SK-N-SH treated with all-trans-retinoic acid at 6 μM for 48 hours (cell line): ENCODE measurements at regions not wholly inside any gene's neighbourhood (a gene's known extent, or its start where the extent isn't known, plus 50 kb on each side); places are given as distances from the start of the nearest gene placed in this dataset.

ENCODE experiments used
- POU6F1 ChIP-seq: fragments of 250-450 bp; sonication (Bioruptor Pico); IDR thresholded peaks from 2 replicates; pipeline ENCODE4 v1.8.0; 2021; ENCODE audit warnings: low read depth, mild to moderate bottlenecking, moderate library complexity, borderline replicate concordance
- PPARA ChIP-seq: fragments of 250-450 bp; sonication (Bioruptor Pico); IDR thresholded peaks from 2 replicates; pipeline ENCODE4 v1.5.0; 2020; ENCODE audit warnings: mild to moderate bottlenecking, borderline replicate concordance
- ZNF565 ChIP-seq: fragments of 450-650 bp; formaldehyde crosslinking; conservative IDR thresholded peaks from 2 replicates; pipeline ENCODE4 v1.5.0; 2020; ENCODE audit warnings: low read depth, mild to moderate bottlenecking, moderate library complexity
- TF ChIP-seq, protein P1 (sequence below): fragments of 250-450 bp; sonication (Bioruptor Pico); IDR thresholded peaks from 2 replicates; pipeline ENCODE4 v1.8.0; 2020; ENCODE audit warnings: mild to moderate bottlenecking, moderate library complexity, borderline replicate concordance

- TF ChIP-seq ZNF565 (no peak), POU6F1 (CRISPR knock-in tag) (no peak), PPARA (CRISPR knock-in tag) (no peak)
- TF ChIP-seq, protein P1, sequence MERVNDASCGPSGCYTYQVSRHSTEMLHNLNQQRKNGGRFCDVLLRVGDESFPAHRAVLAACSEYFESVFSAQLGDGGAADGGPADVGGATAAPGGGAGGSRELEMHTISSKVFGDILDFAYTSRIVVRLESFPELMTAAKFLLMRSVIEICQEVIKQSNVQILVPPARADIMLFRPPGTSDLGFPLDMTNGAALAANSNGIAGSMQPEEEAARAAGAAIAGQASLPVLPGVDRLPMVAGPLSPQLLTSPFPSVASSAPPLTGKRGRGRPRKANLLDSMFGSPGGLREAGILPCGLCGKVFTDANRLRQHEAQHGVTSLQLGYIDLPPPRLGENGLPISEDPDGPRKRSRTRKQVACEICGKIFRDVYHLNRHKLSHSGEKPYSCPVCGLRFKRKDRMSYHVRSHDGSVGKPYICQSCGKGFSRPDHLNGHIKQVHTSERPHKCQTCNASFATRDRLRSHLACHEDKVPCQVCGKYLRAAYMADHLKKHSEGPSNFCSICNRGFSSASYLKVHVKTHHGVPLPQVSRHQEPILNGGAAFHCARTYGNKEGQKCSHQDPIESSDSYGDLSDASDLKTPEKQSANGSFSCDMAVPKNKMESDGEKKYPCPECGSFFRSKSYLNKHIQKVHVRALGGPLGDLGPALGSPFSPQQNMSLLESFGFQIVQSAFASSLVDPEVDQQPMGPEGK (CRISPR knock-in tag) = no peak
Measured at GRCh38 chr12:128121424-128121823, 145.5 kb upstream of the TMEM132C start.
